GM12878 (cell line): ENCODE measurements at regions not wholly inside any gene's neighbourhood (a gene's known extent, or its start where the extent isn't known, plus 50 kb on each side); places are given as distances from the start of the nearest gene placed in this dataset.

ENCODE experiments used
- ASH2L ChIP-seq: fragments of 300-600, 200-600 bp; sonication (generic); IDR thresholded peaks from 2 replicates; pipeline ENCODE4 v1.6.1; 2017; ENCODE audit warnings: low read depth, mild to moderate bottlenecking, borderline replicate concordance
- CREM ChIP-seq: IDR thresholded peaks from 2 replicates; pipeline ENCODE4 v1.6.1; 2014; ENCODE audit warnings: antibody characterized with exemption, low read depth
- CTCF ChIP-seq, 3 experiments: IDR thresholded peaks in 2 of 3; conservative IDR thresholded peaks in 1 of 3; 2 replicates each; pipeline ENCODE4 v1.5.1; 2011; ENCODE audit warnings: low read depth in 3 of 3, low read length in 3 of 3, mild to moderate bottlenecking in 3 of 3, control low read depth in 2 of 3, moderate library complexity in 2 of 3, inconsistent platforms in 1 of 3, mixed read lengths in 1 of 3; ENCODE audit not compliant: control insufficient read depth in 2 of 3, insufficient read depth in 1 of 3; ENCODE audit errors: extremely low read depth in 1 of 3
- EZH2 ChIP-seq: IDR thresholded peaks from 2 replicates; pipeline ENCODE4 v1.6.1; 2012; ENCODE audit warnings: low read depth, mild to moderate bottlenecking, control low read depth, inconsistent platforms, low read length, borderline replicate concordance; ENCODE audit not compliant: control insufficient read depth
- HDAC6 ChIP-seq: fragments of 200-600 bp; sonication (generic); IDR thresholded peaks from one replicate; pipeline ENCODE4 v1.8.0; 2017; ENCODE audit warnings: antibody characterized with exemption; ENCODE audit not compliant: unreplicated experiment
- NR2C2 ChIP-seq: IDR thresholded peaks from 2 replicates; pipeline ENCODE4 v1.6.1; 2011; ENCODE audit warnings: borderline replicate concordance, low read depth; ENCODE audit not compliant: control insufficient read depth, insufficient read length
- POLR2A ChIP-seq: IDR thresholded peaks from 2 replicates; pipeline ENCODE4 v1.6.1; 2011; ENCODE audit warnings: low read depth, mild to moderate bottlenecking, low read length
- RAD21 ChIP-seq: IDR thresholded peaks from 2 replicates; pipeline ENCODE4 v1.6.1; 2011; ENCODE audit warnings: mild to moderate bottlenecking, low read depth, low read length, moderate library complexity; ENCODE audit not compliant: insufficient read depth
- SIX5 ChIP-seq: IDR thresholded peaks from 2 replicates; pipeline ENCODE4 v1.6.1; 2011; ENCODE audit warnings: mild to moderate bottlenecking, low read depth, low read length, moderate library complexity; ENCODE audit not compliant: severe bottlenecking
- USF2 ChIP-seq: IDR thresholded peaks from 2 replicates; pipeline ENCODE4 v1.6.1; 2011; ENCODE audit warnings: low read depth, low read length, improper control_type of control experiment, borderline replicate concordance
- YY1 ChIP-seq: IDR thresholded peaks from 2 replicates; pipeline ENCODE4 v1.6.1; 2011; ENCODE audit warnings: low read depth, mild to moderate bottlenecking, low read length
- TF ChIP-seq, protein P1 (sequence below): IDR thresholded peaks from 2 replicates; pipeline ENCODE4 v1.6.1; 2012; ENCODE audit warnings: low read depth, low read length, improper control_type of control experiment
- TF ChIP-seq, protein P2 (sequence below): fragments of 450-650 bp; IDR thresholded peaks from 2 replicates; pipeline ENCODE4 v1.6.1; 2016; ENCODE audit warnings: mild to moderate bottlenecking, moderate library complexity, borderline replicate concordance

GRCh38 chr20:40463171-40463570 lies 225.9 kb downstream of the MAFB start:
- TF ChIP-seq, protein P1, sequence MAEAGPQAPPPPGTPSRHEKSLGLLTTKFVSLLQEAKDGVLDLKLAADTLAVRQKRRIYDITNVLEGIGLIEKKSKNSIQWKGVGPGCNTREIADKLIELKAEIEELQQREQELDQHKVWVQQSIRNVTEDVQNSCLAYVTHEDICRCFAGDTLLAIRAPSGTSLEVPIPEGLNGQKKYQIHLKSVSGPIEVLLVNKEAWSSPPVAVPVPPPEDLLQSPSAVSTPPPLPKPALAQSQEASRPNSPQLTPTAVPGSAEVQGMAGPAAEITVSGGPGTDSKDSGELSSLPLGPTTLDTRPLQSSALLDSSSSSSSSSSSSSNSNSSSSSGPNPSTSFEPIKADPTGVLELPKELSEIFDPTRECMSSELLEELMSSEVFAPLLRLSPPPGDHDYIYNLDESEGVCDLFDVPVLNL = no peak
- TF ChIP-seq ASH2L (no peak), CTCF (IDR thresholded peaks at IDR 0.05 in 2 of 3, conservative IDR thresholded peaks at IDR 0.05 in 1 of 3; ENCODE audit: control insufficient read depth in 2 of 3, extremely low read depth in 1 of 3, insufficient read depth in 1 of 3, low read depth in 3 of 3, low read length in 3 of 3) (no peak), NR2C2 (no peak), RAD21 (no peak), SIX5 (no peak), POLR2A (no peak), EZH2 (no peak), CREM (no peak), HDAC6 (no peak), USF2 (no peak), YY1 (no peak)
- TF ChIP-seq, protein P2, sequence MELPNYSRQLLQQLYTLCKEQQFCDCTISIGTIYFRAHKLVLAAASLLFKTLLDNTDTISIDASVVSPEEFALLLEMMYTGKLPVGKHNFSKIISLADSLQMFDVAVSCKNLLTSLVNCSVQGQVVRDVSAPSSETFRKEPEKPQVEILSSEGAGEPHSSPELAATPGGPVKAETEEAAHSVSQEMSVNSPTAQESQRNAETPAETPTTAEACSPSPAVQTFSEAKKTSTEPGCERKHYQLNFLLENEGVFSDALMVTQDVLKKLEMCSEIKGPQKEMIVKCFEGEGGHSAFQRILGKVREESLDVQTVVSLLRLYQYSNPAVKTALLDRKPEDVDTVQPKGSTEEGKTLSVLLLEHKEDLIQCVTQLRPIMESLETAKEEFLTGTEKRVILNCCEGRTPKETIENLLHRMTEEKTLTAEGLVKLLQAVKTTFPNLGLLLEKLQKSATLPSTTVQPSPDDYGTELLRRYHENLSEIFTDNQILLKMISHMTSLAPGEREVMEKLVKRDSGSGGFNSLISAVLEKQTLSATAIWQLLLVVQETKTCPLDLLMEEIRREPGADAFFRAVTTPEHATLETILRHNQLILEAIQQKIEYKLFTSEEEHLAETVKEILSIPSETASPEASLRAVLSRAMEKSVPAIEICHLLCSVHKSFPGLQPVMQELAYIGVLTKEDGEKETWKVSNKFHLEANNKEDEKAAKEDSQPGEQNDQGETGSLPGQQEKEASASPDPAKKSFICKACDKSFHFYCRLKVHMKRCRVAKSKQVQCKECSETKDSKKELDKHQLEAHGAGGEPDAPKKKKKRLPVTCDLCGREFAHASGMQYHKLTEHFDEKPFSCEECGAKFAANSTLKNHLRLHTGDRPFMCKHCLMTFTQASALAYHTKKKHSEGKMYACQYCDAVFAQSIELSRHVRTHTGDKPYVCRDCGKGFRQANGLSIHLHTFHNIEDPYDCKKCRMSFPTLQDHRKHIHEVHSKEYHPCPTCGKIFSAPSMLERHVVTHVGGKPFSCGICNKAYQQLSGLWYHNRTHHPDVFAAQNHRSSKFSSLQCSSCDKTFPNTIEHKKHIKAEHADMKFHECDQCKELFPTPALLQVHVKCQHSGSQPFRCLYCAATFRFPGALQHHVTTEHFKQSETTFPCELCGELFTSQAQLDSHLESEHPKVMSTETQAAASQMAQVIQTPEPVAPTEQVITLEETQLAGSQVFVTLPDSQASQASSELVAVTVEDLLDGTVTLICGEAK = no peak
